ENCODE measurements at regions not wholly inside any gene's neighbourhood (a gene's known extent, or its start where the extent isn't known, plus 50 kb on each side); places are given as distances from the start of the nearest gene placed in this dataset.
"Not testable (repeated sequence)": the region's sequence is repeated elsewhere in the genome, so short reads cannot be mapped to it uniquely, and the experiment has no call there.

DNA sequence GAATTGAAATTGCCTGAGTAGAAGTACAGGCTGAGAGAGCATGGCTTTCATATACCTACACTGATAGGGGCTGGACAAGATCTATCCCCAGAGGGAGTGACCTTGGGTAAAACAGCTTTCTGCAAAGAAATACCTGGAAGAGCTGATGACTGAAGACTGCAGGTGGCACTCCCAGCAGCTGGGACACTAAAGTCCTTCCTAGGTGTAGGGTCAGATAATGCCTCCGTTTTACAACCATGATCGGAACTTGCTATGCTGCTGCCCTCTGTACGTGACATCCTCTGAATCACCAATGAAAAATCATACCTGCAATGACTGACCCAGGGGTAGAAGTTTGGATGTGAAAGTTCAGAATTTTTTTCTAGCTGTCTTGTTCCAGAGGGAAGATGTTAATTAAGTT is 107.2 kb upstream of the WDR1 start:
- DNase-seq (no peak), ATAC-seq (no peak)
- intact Hi-C loops (cut with micrococcal nuclease): no loop called here

DNA sequence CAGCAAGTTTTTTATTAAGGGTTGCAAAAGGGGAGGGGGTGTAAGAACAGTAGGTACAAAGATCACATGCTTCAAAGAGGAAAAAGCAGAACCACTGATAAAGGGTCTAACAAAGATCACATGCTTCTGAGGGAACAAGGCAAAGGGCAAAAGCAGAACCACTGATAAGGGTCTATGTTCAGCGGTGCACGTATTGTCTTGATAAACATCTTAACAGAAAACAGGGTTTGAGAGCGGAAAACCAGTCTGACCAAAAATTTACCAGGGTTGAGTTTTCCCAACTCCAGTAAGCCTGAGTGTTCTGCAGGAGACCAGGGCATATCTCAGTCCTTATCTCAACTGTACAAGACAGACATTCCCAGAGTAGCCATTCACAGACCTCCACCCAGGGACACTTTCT is 96.9 kb upstream of the WDR1 start:
- DNase-seq; ATAC-seq; intact Hi-C loops (cut with micrococcal nuclease): not testable (repeated sequence)

DNA sequence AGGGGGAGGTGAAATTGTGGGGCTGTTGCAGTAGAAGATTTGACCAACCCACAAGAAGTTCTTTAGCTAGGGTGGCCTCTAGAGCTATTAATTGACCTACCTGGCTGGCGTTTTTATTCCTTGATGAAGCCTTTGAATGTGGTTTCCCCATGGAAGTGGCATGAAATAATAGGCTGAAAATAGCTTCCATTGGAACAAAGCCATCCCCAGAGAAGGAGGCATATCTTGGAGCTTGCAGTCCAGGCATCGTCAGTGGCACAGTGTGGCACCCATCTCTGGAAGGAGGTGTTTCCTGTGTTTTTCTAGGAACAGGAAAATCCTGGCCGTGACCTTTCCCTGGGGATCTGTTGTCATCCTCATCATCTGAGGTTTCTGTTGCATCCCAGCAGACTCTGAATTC is 96.3 kb upstream of the WDR1 start:
- DNase-seq: no peak
- peak; percentile 87 for ATAC-seq

DNA sequence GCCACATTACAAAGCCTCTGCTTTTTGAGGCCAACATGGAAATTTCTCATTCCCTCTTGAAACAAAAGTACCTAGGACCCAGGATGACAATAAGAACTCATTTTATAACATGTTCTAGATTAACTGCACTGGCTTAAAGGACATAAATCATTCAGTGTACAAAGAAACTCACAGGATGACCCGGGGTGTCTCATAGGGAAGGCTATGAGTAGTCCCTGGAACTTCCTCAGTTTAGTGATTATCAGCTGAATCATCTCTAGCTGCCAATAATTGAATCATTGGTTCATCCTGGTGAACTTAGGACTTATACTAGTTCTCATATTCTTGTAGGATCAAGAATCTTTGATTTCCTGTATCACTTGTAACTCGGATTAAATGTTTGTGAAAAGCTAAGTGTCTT is 95.8 kb upstream of the WDR1 start:
- DNase-seq (no peak), ATAC-seq (no peak)
- intact Hi-C loops (cut with micrococcal nuclease): no loop called here

More for the DNA sequence above, 96.3 kb upstream of the WDR1 start:
- intact Hi-C loops (cut with micrococcal nuclease): no loop called here

DNA sequence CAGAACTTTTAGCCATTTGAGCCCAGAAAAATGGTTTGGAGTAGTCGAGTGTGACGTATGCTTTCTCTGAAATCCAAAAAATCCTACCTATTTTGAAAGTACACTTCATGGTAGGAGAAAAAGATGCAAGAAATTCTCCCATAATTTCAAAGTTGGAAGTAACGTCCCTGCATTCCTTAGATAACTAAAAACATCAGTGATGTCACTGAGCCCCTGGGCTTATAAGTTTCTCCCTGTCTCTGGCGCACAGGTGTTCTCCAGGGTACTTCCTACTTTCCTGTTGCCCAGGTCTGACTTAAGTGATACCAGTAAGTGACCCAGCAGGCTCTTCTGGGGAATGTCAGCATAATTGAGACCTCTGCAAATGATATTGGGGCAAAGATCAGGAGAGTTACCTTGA is 90.5 kb upstream of the WDR1 start:
- DNase-seq (no peak), ATAC-seq (no peak)
- intact Hi-C loops (cut with micrococcal nuclease): no loop called here

GRCh38 chr4:10205223-10205622 is 88.6 kb upstream of the WDR1 start:
- intact Hi-C loops (cut with micrococcal nuclease): no loop called here
- DNase-seq: no peak
- ATAC-seq: no peak

- intact Hi-C loops (cut with micrococcal nuclease): no loop called here
- peak; percentile 65 for DNase-seq
Measured at GRCh38 chr4:10204401-10205058, 87.9 kb upstream of the WDR1 start.

DNA sequence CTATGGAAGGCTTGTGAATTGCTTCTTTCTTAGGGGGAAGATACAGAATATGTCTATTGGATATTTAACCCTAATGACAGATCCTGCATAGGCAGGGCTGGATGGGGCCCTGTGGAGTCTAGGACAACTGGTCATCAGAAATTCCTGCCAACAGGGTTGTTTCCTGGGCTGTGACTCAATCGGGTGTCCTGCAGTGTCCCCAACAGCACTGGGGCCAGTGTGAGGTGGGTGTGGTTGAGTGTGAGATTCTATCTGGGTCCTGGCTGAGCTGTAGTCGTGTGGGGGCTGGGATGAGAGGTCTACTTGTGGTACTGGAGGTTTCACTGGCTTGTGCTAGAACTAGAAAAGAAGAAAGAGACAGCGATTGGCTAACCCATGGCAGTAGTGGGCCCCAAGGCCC is 87.3 kb upstream of the WDR1 start:
- ATAC-seq (no peak), DNase-seq (no peak)
- intact Hi-C loops (cut with micrococcal nuclease): no loop called here

More at GRCh38 chr4:10204401-10205058, 87.9 kb upstream of the WDR1 start:
- peak; percentile 82 for ATAC-seq

DNA sequence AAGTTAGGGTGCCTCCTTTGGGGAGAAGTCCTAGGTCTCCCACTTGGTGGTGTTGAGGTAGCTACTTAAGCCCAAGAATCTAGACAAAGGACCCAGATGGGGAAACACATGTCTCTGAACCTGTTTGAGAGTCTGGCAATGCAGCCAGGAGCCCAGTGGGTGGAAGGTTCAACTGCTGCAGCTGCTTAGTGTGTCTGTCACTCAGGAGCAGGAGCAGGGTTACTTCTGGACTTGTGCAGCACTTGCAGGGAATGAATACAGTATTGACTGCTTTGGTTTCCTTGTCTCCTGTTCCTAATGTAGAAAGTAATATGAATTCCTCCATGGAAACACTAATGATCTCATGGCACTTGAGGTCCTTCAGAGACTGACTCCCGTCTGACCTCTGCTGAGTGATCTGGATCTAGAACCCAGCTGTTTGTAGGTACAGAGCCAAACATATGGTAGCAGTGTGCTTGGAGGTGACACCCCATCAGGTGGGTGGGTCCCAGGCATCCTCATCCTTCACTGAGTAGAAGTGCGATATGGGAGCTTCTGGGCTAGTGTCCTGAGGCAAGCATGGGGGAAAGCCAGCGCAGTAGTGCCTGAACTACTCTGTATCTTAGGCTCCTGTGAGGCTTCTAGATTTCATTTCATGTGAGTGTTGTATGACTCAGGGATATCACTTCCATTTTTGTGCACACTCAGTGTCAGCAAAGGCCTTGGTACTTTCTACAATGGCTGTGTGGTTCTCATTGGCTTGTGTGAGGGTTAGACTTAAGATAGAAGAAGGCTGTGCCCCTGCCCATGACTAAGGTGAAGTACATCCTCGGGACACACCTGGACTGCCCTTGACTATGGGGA is 85.0 kb upstream of the WDR1 start:
- intact Hi-C loops (cut with micrococcal nuclease): no loop called here
- no peak for DNase-seq
- ATAC-seq: no peak

DNA sequence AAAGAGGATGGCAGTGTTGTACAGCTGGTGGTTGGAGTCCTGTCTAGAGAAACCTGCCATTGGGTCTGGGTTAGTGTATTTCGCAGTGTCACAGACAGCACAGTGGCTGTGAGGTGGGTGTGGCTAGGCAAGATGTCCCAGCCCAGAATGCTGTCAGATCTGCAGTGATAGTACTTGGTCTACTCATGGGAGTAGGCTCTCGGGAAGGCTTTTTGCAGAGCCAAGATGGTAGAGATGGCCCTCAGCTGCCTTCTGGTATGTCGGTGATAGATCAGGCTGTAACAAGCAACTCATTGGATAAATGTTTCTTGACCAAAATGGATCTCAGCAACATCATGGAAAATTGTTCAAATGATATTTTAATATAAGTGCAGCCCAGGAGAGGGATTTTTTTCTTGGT is 84.3 kb upstream of the WDR1 start:
- intact Hi-C loops (cut with micrococcal nuclease): no loop called here
- DNase-seq: no peak
- no peak for ATAC-seq

GRCh38 chr4:10198365-10198764 is 81.8 kb upstream of the WDR1 start:
- intact Hi-C loops (cut with micrococcal nuclease): no loop called here
- DNase-seq: no peak

GRCh38 chr4:10197952-10198351 is 81.4 kb upstream of the WDR1 start:
- ATAC-seq: no peak
- DNase-seq: no peak
- intact Hi-C loops (cut with micrococcal nuclease): no loop called here

More at GRCh38 chr4:10198365-10198764, 81.8 kb upstream of the WDR1 start:
- no peak for ATAC-seq

GRCh38 chr4:10196191-10196590 is 79.6 kb upstream of the WDR1 start:
- intact Hi-C loops (cut with micrococcal nuclease): no loop called here
- DNase-seq (no peak), ATAC-seq (no peak)

DNA sequence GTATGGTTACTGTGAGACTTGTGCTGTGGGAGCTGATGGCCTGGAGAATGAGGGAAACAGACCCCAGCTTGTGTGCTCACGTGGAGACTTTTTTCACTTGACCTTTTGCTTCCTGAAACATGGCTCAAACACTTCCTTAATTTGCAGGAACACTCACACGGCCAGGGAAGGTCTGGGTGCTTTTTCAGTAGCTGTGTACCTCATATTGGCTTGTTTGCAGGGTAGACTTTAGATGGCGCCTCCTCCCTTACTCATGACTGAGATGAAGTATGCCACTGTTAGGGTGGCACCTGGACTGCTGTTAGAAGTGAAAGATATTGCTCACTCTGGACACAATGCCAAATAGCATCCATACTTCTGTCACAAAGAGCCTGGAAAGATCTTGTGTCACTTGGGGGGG is 75.7 kb upstream of the WDR1 start:
- intact Hi-C loops (cut with micrococcal nuclease): no loop called here
- ATAC-seq (no peak), DNase-seq (no peak)

DNA sequence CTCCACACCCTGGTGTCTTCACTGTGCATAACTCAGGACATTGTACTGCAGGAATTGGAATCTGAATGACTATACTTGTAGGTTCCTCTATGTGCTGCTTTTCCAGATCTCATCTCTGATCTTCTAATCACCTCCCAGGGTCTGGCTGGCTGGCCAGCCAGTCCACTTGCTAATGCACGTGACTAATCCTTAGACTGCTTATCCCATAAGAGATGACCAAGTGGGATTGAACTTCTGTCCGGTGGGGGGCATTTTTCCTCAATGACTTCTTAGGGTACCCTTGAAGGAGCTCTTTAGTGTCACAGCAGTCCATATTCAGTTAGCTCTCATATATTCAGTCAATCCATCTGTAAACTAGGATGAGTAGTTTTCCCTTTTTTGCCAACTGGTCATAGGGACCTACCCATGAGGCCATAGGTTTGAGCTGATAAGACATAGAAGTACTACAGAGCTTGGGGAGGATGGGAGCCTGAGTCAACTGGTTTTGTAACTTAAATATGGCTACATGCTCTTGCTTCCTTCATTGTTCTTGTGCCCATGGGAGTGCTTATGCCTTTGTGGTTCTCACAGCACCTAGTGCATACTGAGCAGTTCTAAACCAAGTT is 71.9 kb upstream of the WDR1 start:
- intact Hi-C loops (cut with micrococcal nuclease): no loop called here
- no peak for ATAC-seq
- no peak for DNase-seq

DNA sequence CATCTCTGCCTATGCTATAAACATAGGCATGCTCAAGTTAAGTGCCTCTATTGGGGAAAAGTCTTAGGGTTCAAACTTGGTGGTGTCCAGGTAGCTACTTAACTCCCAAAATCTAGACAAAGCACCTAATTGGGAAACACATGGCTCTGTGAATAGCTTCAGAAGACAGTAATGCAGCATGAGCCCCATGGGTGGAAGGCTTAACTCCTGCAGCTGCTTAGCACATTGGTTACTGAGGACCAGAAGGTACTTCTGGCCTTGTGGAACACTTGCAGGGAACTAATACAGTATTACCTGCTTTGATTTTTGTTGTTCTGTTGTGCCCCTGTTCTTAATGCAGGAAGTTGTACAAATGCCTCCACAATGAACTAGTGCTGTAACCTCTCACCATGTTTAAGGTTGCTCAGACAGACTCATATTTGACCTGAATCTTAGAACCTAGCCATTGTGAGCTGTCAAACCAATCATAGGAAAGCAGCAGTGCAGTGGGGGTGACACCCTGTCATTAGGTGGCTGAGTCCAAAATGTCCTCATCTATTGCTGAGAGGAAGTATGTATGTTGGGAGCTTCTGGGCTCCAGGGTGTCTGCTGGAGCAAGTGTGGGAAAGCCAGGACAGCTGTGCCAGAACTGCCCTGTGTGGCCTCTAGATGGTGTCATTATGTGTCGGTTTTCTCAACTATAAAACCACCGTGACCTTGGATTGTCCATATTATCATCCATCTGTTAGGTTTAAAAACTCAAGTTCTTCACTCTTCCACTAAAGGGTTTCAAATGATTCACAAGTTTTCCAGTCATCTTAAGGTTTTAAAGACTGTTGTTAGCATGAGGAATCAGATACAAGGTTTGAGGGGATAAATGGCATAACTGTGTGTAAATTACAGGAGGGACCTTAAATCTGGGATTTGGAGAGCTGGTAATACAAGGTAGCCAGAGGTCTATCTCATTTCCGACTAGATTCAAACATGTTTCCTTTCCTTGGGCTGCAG is 69.9 kb upstream of the WDR1 start:
- intact Hi-C loops (cut with micrococcal nuclease): no loop called here
- DNase-seq (no peak), ATAC-seq (no peak)

DNA sequence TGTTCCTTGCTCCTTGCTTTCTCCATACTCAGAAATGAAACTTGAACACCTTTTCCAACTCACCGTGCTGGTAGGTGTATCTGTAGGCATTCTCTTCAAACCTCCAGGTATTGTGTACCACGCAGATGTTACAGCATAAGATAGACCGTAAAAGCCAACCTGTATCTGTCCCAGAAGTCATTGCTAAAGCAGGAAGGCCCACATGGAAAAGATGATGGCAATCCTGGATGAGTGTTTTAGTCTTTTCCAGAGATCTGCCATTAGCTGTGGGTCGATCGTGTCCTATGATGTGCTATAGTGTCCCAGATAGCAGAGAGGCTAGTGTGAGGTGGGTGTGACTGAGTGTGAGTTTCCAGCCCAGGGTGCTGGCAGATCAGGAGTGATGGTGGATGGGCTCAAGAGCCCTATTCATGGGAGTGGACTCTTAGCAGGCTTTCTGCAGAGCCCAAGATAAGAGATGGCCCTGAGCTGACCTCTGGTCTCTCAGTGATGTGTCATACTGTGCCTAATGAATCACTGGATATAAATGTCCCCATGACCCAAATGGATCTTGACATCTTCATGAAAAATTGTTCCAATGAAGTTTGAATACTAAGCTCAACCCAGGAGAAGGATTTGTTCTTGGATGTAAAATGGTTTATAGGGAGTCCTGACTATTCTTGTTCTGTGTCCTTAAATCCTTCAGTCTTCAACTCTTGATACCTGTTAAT is 69.1 kb upstream of the WDR1 start:
- DNase-seq (no peak), ATAC-seq (peak; percentile 96)
- intact Hi-C loops (cut with micrococcal nuclease): no loop called here

DNA sequence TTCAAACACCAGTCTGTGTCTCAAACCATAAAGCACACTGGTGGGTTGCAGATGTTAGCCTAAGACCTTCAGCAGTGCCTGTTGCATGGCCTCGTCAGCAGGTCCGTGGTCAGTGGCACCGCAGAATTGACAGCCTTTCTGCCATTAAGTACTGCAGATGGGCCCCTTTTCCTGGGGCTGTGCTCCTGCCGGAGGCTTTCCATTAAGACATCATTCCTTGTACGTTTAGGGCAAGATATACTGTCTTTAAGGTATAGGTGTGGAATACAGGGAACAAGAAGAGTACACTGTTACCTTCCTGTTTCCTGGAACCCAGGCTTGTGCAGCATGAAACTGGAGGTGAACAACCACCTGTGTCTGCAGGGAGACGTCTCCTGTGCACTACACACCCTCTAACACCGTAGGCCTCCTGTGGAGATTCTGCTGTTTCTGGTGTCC is 67.9 kb upstream of the WDR1 start:
- intact Hi-C loops (cut with micrococcal nuclease): no loop called here
- ATAC-seq (no peak), DNase-seq (no peak)

DNA sequence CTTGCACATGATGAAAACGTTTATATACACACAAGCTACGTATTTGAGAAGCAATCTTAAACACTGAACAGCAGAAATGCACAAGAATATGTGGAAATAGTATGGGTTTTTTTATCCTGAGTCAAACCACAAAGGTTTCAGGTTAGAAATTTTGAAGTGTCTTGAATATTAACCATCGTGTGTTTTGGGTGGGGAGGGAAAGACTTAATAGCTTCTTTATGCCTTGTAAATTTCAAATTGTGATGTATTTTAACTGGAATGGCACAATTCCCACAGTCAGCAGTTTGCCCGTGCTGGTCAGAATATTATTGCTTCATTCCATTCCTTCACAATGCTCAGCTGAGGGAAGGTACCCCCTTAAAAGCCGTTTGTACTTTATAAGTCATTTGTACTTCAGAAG is 67.4 kb upstream of the WDR1 start:
- ATAC-seq (no peak), DNase-seq (no peak)
- intact Hi-C loops (cut with micrococcal nuclease): no loop called here

Data from left ventricle myocardium superior (tissue), 1 donor.